DND-41 (cell line): ENCODE measurements at regions not wholly inside any gene's neighbourhood (a gene's known extent, or its start where the extent isn't known, plus 50 kb on each side); places are given as distances from the start of the nearest gene placed in this dataset.

ENCODE experiments used
- ATAC-seq: fragments of 200-7000 bp; cut with Tn5 transposase; 3 replicates; pipeline ENCODE4 v1.9.1; 2021; ENCODE audit warnings: low read depth; ENCODE audit not compliant: insufficient read depth
- DNase-seq: peaks from one replicate; pipeline ENCODE4 v3.0.0-alpha.2; 2020
- H2AFZ ChIP-seq: 2 replicates; pipeline ENCODE4 v1.6.0; 2012; ENCODE audit warnings: low read depth, low read length
- H3K27ac ChIP-seq: 2 replicates; pipeline ENCODE4 v1.5.1; 2012; ENCODE audit warnings: low read length, inconsistent platforms
- H3K27me3 ChIP-seq: fragments of 200-600 bp; sonication (generic); 2 replicates; pipeline ENCODE4 v1.6.0; 2012; ENCODE audit warnings: low read length, mild to moderate bottlenecking, inconsistent platforms; ENCODE audit not compliant: insufficient read depth, poor library complexity
- H3K36me3 ChIP-seq: 2 replicates; pipeline ENCODE4 v1.5.1; 2012; ENCODE audit warnings: low read length, inconsistent platforms; ENCODE audit not compliant: insufficient read depth
- H3K4me1 ChIP-seq: 2 replicates; pipeline ENCODE4 v1.5.1; 2012; ENCODE audit warnings: mild to moderate bottlenecking, low read length; ENCODE audit not compliant: insufficient read depth
- H3K4me2 ChIP-seq: 2 replicates; pipeline ENCODE4 v1.6.0; 2012; ENCODE audit warnings: mild to moderate bottlenecking, moderate library complexity, low read length, inconsistent platforms; ENCODE audit not compliant: insufficient read depth
- H3K4me3 ChIP-seq, 2 experiments: fragments of 200-600 bp in 1 of 2; shearing (Covaris generic) in 1 of 2; 2 replicates each; pipeline ENCODE4 v1.5.1; 2012 to 2016; ENCODE audit warnings: inconsistent platforms in 2 of 2, low read length in 2 of 2, mild to moderate bottlenecking in 2 of 2, low read depth in 1 of 2, moderate library complexity in 1 of 2
- H3K79me2 ChIP-seq: 2 replicates; pipeline ENCODE4 v1.6.0; 2012; ENCODE audit warnings: low read length, inconsistent platforms; ENCODE audit not compliant: insufficient read depth
- H3K9ac ChIP-seq: 2 replicates; pipeline ENCODE4 v1.6.0; 2012; ENCODE audit warnings: low read depth, mild to moderate bottlenecking, inconsistent platforms, low read length, moderate library complexity
- H3K9me3 ChIP-seq: 2 replicates; pipeline ENCODE4 v1.5.1; 2012; ENCODE audit warnings: low read length, moderate library complexity, mild to moderate bottlenecking, inconsistent platforms; ENCODE audit not compliant: insufficient read depth, severe bottlenecking
- H4K20me1 ChIP-seq: 2 replicates; pipeline ENCODE4 v1.6.0; 2012; ENCODE audit warnings: low read length; ENCODE audit not compliant: insufficient read depth
- CTCF ChIP-seq: IDR thresholded peaks from 2 replicates; pipeline ENCODE4 v1.5.1; 2012; ENCODE audit warnings: borderline replicate concordance, low read length, moderate library complexity, mild to moderate bottlenecking; ENCODE audit not compliant: poor library complexity, severe bottlenecking; ENCODE audit errors: extremely low read depth
- EZH2 ChIP-seq: IDR thresholded peaks from 3 replicates; pipeline ENCODE4 v1.6.1; 2012; ENCODE audit warnings: borderline replicate concordance, low read depth, mild to moderate bottlenecking, moderate library complexity, low read length, inconsistent platforms; ENCODE audit not compliant: severe bottlenecking

- Histone ChIP-seq H4K20me1 (no peaks in the 10 kb centered on the region), H3K9ac (no peak overlapping the region), H2AFZ (no peak overlapping the region), H3K4me1 (no peaks in the 10 kb centered on the region), H3K27me3 (no peaks in the 10 kb centered on the region), H3K27ac (no peak overlapping the region), H3K79me2 (no peaks in the 10 kb centered on the region), H3K4me2 (no peak overlapping the region), H3K9me3 (no peaks in the 10 kb centered on the region), H3K4me3 (no peak overlapping the region), H3K36me3 (no peaks in the 10 kb centered on the region)
- ATAC-seq, result no peak
- no peak for DNase-seq
- TF ChIP-seq CTCF (no peak), EZH2 (no peak)
Measured at GRCh38 chr9:107614765-107615164, 125.2 kb upstream of the KLF4 start.

- H3K9ac ChIP-seq, result no peak overlapping the region
- no peaks in the 10 kb centered on the region for H3K9me3 ChIP-seq
- H3K4me2 ChIP-seq, result no peak overlapping the region
- no peak overlapping the region for H3K27ac ChIP-seq
- no peak overlapping the region for H3K4me3 ChIP-seq
- H3K36me3 ChIP-seq, result no peaks in the 10 kb centered on the region
- no peaks in the 10 kb centered on the region for H3K79me2 ChIP-seq
- DNase-seq (no peak), ATAC-seq (no peak)
- H3K27me3 ChIP-seq, result no peaks in the 10 kb centered on the region
- H2AFZ ChIP-seq, result no peak overlapping the region
- TF ChIP-seq CTCF (no peak), EZH2 (no peak)
- no peaks in the 10 kb centered on the region for H4K20me1 ChIP-seq
- H3K4me1 ChIP-seq, result no peaks in the 10 kb centered on the region
Measured at GRCh38 chr9:107613321-107613720, 123.8 kb upstream of the KLF4 start.

- Histone ChIP-seq H4K20me1 (no peaks in the 10 kb centered on the region), H3K4me2 (no peak overlapping the region), H3K36me3 (no peaks in the 10 kb centered on the region), H3K27ac (no peak overlapping the region), H3K9me3 (no peaks in the 10 kb centered on the region), H2AFZ (no peak overlapping the region), H3K9ac (no peak overlapping the region), H3K79me2 (no peaks in the 10 kb centered on the region), H3K4me3 (no peak overlapping the region), H3K27me3 (no peaks in the 10 kb centered on the region), H3K4me1 (no peaks in the 10 kb centered on the region)
- DNase-seq, result no peak
- TF ChIP-seq CTCF, result no peak
- no peak for TF ChIP-seq EZH2
- no peak for ATAC-seq
Measured at GRCh38 chr9:107612136-107612535, 122.6 kb upstream of the KLF4 start.

GRCh38 chr9:107609547-107609946, 120.0 kb upstream of the KLF4 start:
- DNase-seq, result no peak
- Histone ChIP-seq H4K20me1 (no peaks in the 10 kb centered on the region), H3K4me2 (no peak overlapping the region), H3K36me3 (no peaks in the 10 kb centered on the region), H2AFZ (no peak overlapping the region), H3K9me3 (no peaks in the 10 kb centered on the region), H3K79me2 (no peaks in the 10 kb centered on the region), H3K27me3 (no peaks in the 10 kb centered on the region), H3K27ac (no peak overlapping the region), H3K4me3 (no peak overlapping the region), H3K4me1 (no peaks in the 10 kb centered on the region), H3K9ac (no peak overlapping the region)
- TF ChIP-seq EZH2, result no peak
- no peak for ATAC-seq
